Heart left ventricle (tissue), 13 donors: ENCODE measurements at regions not wholly inside any gene's neighbourhood (a gene's known extent, or its start where the extent isn't known, plus 50 kb on each side); places are given as distances from the start of the nearest gene placed in this dataset.

Source experiments
- CTCF ChIP-seq, 12 donors: fragments of 200-600 bp; sonication (generic) in 4 of 12; IDR thresholded peaks; one replicate each; pipeline versions ENCODE4 v1.5.0 to v1.8.0; 2018 to 2022; ENCODE audit warnings: antibody characterized with exemption in 12 of 12, mild to moderate bottlenecking in 5 of 12
- POLR2A ChIP-seq, 2 donors: fragments of 450-650 bp; IDR thresholded peaks; one replicate each; pipeline ENCODE4 v1.6.1; 2017; ENCODE audit warnings: antibody characterized with exemption in 2 of 2, mild to moderate bottlenecking in 2 of 2, moderate library complexity in 2 of 2
- donor health status: ischemic (EF 13 %, LVEDD 7.1; RV severe dilation, severe dysfunction).
- donor health status: DM: no; HTN: yes; CAD: no.
- donor health status: DM: no; HTN: no; CAD: no.
- donor health status: ischemic (EF 25% LVEDD 6.9; RV normal size, moderate dysfunction).
- donor health status: ischemic (EF 25% LVEDD 5.7; RV mildly dilated, moderate dysfunction).
- donor health status: ischemic (EF 35%, LVEDD 5.7; RV mildly dilated, moderate dysfunction).
- donor health status: nonischemic (EF 11% LVEDD 7.7; RV severe dilation, severe dysfunction).
- donor health status: DM: yes; HTN: yes; CAD: no.
- donor health status: PGD.
- donor health status: ischemic (EF 29% LVEDD 5.4; RV normal size, mild dysfunction).
- donor health status: nonischemic (EF 23%, LVEDD 6.1; RV moderate dilation, normal function).

GRCh38 chr11:69889400-69890318 lies 70.4 kb upstream of the FGF3 start:
- TF ChIP-seq CTCF (IDR thresholded peaks at IDR 0.05) (no peak), POLR2A (IDR thresholded peaks at IDR 0.05) (no peak)
